ENCODE measurements at regions not wholly inside any gene's neighbourhood (a gene's known extent, or its start where the extent isn't known, plus 50 kb on each side); places are given as distances from the start of the nearest gene placed in this dataset.

- Mint-ChIP-seq H3K4me3 (ENCODE audit: low read depth, unreplicated experiment) (no peak overlapping the region), H3K27me3 (ENCODE audit: unreplicated experiment) (no peaks in the 10 kb centered on the region), H3K4me1 (ENCODE audit: low read depth, unreplicated experiment) (peaks cover 15% of the 10 kb centered on the region), H3K36me3 (ENCODE audit: insufficient read depth, unreplicated experiment) (no peaks in the 10 kb centered on the region), H3K9me3 (ENCODE audit: low read depth, unreplicated experiment) (no peaks in the 10 kb centered on the region), H3K27ac (ENCODE audit: unreplicated experiment) (no peak overlapping the region)
- intact Hi-C loops (cut with micrococcal nuclease; ENCODE audit: unreplicated experiment): loop anchor here (2.0 kb wide), 1 partner anchor 65 kb away; the partner anchor contains the start of gene EFNB1
- no peak for TF ChIP-seq CTCF (IDR thresholded peaks at IDR 0.05; ENCODE audit: unreplicated experiment)
- CTCF ChIA-PET: interaction anchor here (1.1 to 2.5 kb wide), 3 partner anchors 11 to 66 kb away, joined by 3 to 16 read pairs (median 5); partner anchors contain the start of gene EFNB1
- BruUV-seq (replicated peaks): no TSS peak
- DNase-seq: no peak
These were observed 65.3 kb downstream of the EFNB1 start for GRCh38 chrX:68894142-68894512.

- intact Hi-C loops (cut with micrococcal nuclease; ENCODE audit: unreplicated experiment): no loop called here
- Mint-ChIP-seq H3K27me3 (ENCODE audit: unreplicated experiment) (no peaks in the 10 kb centered on the region), H3K4me1 (ENCODE audit: low read depth, unreplicated experiment) (peaks cover 15% of the 10 kb centered on the region), H3K9me3 (ENCODE audit: low read depth, unreplicated experiment) (no peaks in the 10 kb centered on the region), H3K27ac (ENCODE audit: unreplicated experiment) (no peak overlapping the region), H3K4me3 (ENCODE audit: low read depth, unreplicated experiment) (no peak overlapping the region), H3K36me3 (ENCODE audit: insufficient read depth, unreplicated experiment) (no peaks in the 10 kb centered on the region)
- no peak for DNase-seq
- TF ChIP-seq CTCF (IDR thresholded peaks at IDR 0.05; ENCODE audit: unreplicated experiment): no peak
- BruUV-seq (replicated peaks): no TSS peak
- CTCF ChIA-PET: no interaction called here
These were observed 63.8 kb downstream of the EFNB1 start for GRCh38 chrX:68892651-68893050.

GRCh38 chrX:68892134-68892533, 63.3 kb downstream of the EFNB1 start:
- Mint-ChIP-seq H3K27me3 (ENCODE audit: unreplicated experiment) (no peaks in the 10 kb centered on the region), H3K4me1 (ENCODE audit: low read depth, unreplicated experiment) (peaks cover 15% of the 10 kb centered on the region), H3K9me3 (ENCODE audit: low read depth, unreplicated experiment) (no peaks in the 10 kb centered on the region), H3K36me3 (ENCODE audit: insufficient read depth, unreplicated experiment) (no peaks in the 10 kb centered on the region), H3K27ac (ENCODE audit: unreplicated experiment) (no peak overlapping the region), H3K4me3 (ENCODE audit: low read depth, unreplicated experiment) (no peak overlapping the region)
- no TSS peak for BruUV-seq (replicated peaks)
- intact Hi-C loops (cut with micrococcal nuclease; ENCODE audit: unreplicated experiment): no loop called here
- CTCF ChIA-PET: no interaction called here
- no peak for DNase-seq
- no peak for TF ChIP-seq CTCF (IDR thresholded peaks at IDR 0.05; ENCODE audit: unreplicated experiment)
